Common myeloid progenitor, CD34-positive (primary cell): ENCODE measurements at regions not wholly inside any gene's neighbourhood (a gene's known extent, or its start where the extent isn't known, plus 50 kb on each side); places are given as distances from the start of the nearest gene placed in this dataset.
"Not testable (repeated sequence)": the region's sequence is repeated elsewhere in the genome, so short reads cannot be mapped to it uniquely, and the experiment has no call there.

Experiments used
- CTCF ChIA-PET: fragments of 350-600 bp; sonication (Branson Sonifier 250); formaldehyde crosslinking; loops from one replicate; lab custom pipeline; 2021; ENCODE audit warnings: antibody characterized with exemption; lab: Charles Lee
- POLR2A ChIA-PET: fragments of 350-600 bp; sonication (Branson Sonifier 250); formaldehyde crosslinking; loops from one replicate; lab custom pipeline; 2021; ENCODE audit warnings: antibody characterized with exemption; lab: Charles Lee
- DNase-seq, 3 donors: peaks; one replicate each; pipeline versions ENCODE4 v3.0.0 to v3.0.0-alpha.2; 2013
- H3K27ac ChIP-seq, 2 experiments: 1 replicate in 1 of 2; 2 replicates in 1 of 2; pipeline ENCODE4 v1.7.0; 2013; ENCODE audit warnings: inconsistent platforms in 2 of 2, low read length in 2 of 2, mild to moderate bottlenecking in 2 of 2, low read depth in 1 of 2, moderate library complexity in 1 of 2; ENCODE audit not compliant: severe bottlenecking in 2 of 2, insufficient read depth in 1 of 2, poor library complexity in 1 of 2
- H3K27me3 ChIP-seq, 5 experiments: replicated peaks in 2 of 5; 1 replicate in 3 of 5; 2 replicates in 2 of 5; pipeline versions ENCODE4 v1.6.1 to v1.7.0; 2013; ENCODE audit warnings: low read length in 4 of 5, mild to moderate bottlenecking in 2 of 5, moderate library complexity in 2 of 5, inconsistent platforms in 1 of 5; ENCODE audit not compliant: insufficient read depth in 5 of 5, control insufficient read depth in 4 of 5
- H3K36me3 ChIP-seq, 4 experiments: 1 replicate in 2 of 4; 2 replicates in 2 of 4; pipeline versions ENCODE4 v1.6.1 to v1.7.0; 2013; ENCODE audit warnings: low read length in 3 of 4, control low read depth in 1 of 4, mild to moderate bottlenecking in 1 of 4; ENCODE audit not compliant: control insufficient read depth in 4 of 4, insufficient read depth in 4 of 4
- H3K4me1 ChIP-seq, 4 experiments: 1 replicate in 3 of 4; 2 replicates in 1 of 4; pipeline versions ENCODE4 v1.6.1 to v1.7.1; 2013; ENCODE audit warnings: low read length in 3 of 4, mild to moderate bottlenecking in 3 of 4, control low read depth in 1 of 4, inconsistent platforms in 1 of 4, moderate library complexity in 1 of 4; ENCODE audit not compliant: control insufficient read depth in 4 of 4, insufficient read depth in 4 of 4; ENCODE audit errors: control extremely low read depth in 1 of 4
- H3K4me3 ChIP-seq, 7 experiments: 1 replicate in 4 of 7; 2 replicates in 3 of 7; pipeline versions ENCODE4 v1.5.1 to v1.7.0; 2013; ENCODE audit warnings: mild to moderate bottlenecking in 7 of 7, low read length in 6 of 7, moderate library complexity in 6 of 7, inconsistent platforms in 2 of 7, low read depth in 2 of 7, control low read depth in 1 of 7; ENCODE audit not compliant: insufficient read depth in 4 of 7, control insufficient read depth in 1 of 7; ENCODE audit errors: extremely low read depth in 1 of 7
- H3K9me3 ChIP-seq, 5 experiments: 1 replicate in 4 of 5; 2 replicates in 1 of 5; pipeline versions ENCODE4 v1.6.1 to v1.7.1; 2013; ENCODE audit warnings: low read length in 4 of 5, mild to moderate bottlenecking in 2 of 5, inconsistent platforms in 1 of 5, low read depth in 1 of 5, moderate library complexity in 1 of 5; ENCODE audit not compliant: control insufficient read depth in 4 of 5, insufficient read depth in 2 of 5; ENCODE audit errors: control extremely low read depth in 1 of 5
- WGBS: methylation state at CpG from one replicate; pipeline ENCODE4 v1.1.5; 2013; ENCODE audit not compliant: insufficient coverage; 5-methylcytosine and 5-hydroxymethylcytosine counted together

- H3K27me3 ChIP-seq, result no peaks in the 10 kb centered on the region
- no peak overlapping the region for H3K4me3 ChIP-seq
- 83% methylated on average over 1 of the region's 4 CpGs for WGBS
- no peak overlapping the region for H3K27ac ChIP-seq
- CTCF ChIA-PET, result no interaction called here
- no peaks in the 10 kb centered on the region for H3K36me3 ChIP-seq
- no peaks in the 10 kb centered on the region for H3K4me1 ChIP-seq
- no peaks in the 10 kb centered on the region for H3K9me3 ChIP-seq
- DNase-seq, result no peak
- POLR2A ChIA-PET, result no interaction called here
These were observed 193.8 kb upstream of the TOX3 start for GRCh38 chr16:52740766-52741165.

- no peak overlapping the region for H3K4me3 ChIP-seq
- CTCF ChIA-PET, result no interaction called here
- H3K27ac ChIP-seq, result no peak overlapping the region
- H3K4me1 ChIP-seq, result no peaks in the 10 kb centered on the region
- no peaks in the 10 kb centered on the region for H3K9me3 ChIP-seq
- no CpG with 5 or more reads among the region's 2 CpGs for WGBS
- DNase-seq, result no peak
- H3K36me3 ChIP-seq, result no peaks in the 10 kb centered on the region
- no peaks in the 10 kb centered on the region for H3K27me3 ChIP-seq
- POLR2A ChIA-PET, result no interaction called here
These were observed 193.4 kb upstream of the TOX3 start for GRCh38 chr16:52740333-52740732.

DNA sequence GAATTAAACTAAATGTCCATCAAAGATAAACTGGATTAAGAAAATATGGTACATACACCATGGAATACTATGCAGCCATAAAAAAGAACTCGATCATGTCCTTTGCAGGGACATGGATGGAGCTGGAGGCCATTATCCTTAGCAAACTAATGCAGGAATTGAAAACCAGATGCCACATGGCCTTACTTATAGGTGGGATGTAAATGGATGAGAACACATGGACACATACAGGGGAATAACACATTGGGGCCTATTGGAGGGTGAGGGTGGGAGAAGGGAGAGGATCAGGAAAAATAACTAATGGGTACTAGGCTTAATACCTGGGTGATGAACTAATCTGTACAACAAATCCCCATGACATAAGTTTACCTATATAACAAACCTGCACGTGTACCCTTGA is 192.0 kb upstream of the TOX3 start:
- WGBS, result 80% methylated on average over 1 of the region's 2 CpGs

DNA sequence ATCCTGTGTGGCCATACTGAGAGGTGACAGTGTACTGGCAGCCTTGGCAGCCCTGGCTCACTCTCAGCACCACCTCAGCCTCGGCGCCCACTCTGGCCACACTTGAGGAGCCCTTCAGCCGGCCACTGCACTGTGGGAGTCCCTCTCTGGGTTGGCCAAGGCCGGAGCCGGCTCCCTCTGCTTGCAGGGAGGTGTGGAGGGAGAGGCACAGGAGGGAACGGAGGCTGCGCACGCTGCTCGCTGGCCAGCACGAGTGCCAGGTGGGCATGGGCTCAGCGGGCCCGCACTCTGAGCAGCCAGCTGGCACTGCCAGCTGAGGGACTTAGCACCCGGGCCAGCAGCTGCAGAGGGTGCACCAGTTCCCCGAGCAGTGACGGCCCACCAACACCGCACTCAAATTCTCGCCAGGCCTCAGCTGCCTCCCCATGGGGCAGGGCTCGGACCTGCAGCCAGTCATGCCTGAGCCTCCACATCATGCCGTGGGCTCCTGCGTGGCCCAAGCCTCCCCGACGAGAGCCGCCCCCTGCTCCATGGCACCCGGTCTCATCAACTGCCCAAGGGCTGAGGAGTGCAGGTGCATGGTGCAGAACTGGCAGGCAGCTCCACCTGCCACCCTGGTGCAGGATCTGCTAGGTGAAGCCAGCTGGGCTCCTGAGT is 184.4 kb upstream of the TOX3 start:
- POLR2A ChIA-PET, result no interaction called here
- DNase-seq, result no peak
- Histone ChIP-seq H3K4me3 (no peak overlapping the region), H3K27me3 (no peaks in the 10 kb centered on the region), H3K36me3 (no peaks in the 10 kb centered on the region), H3K9me3 (no peaks in the 10 kb centered on the region), H3K27ac (no peak overlapping the region), H3K4me1 (no peaks in the 10 kb centered on the region)
- WGBS, result 96% methylated on average over 19 of the region's 24 CpGs
- CTCF ChIA-PET, result no interaction called here

More for the DNA sequence above, 192.0 kb upstream of the TOX3 start:
- CTCF ChIA-PET, H3K9me3 ChIP-seq, DNase-seq, H3K36me3 ChIP-seq, H3K27me3 ChIP-seq, H3K27ac ChIP-seq, H3K4me3 ChIP-seq, H3K4me1 ChIP-seq, POLR2A ChIA-PET: not testable (repeated sequence)

GRCh38 chr16:52729731-52730130 is 182.8 kb upstream of the TOX3 start:
- ChIA-PET POLR2A (no interaction called here), CTCF (no interaction called here)
- no peaks in the 10 kb centered on the region for H3K4me1 ChIP-seq
- H3K36me3 ChIP-seq, result no peaks in the 10 kb centered on the region
- DNase-seq, result no peak
- no peak overlapping the region for H3K4me3 ChIP-seq
- no peaks in the 10 kb centered on the region for H3K27me3 ChIP-seq
- no peak overlapping the region for H3K27ac ChIP-seq
- WGBS, result 98% methylated on average over 7 of the region's 7 CpGs
- H3K9me3 ChIP-seq, result no peaks in the 10 kb centered on the region

- H3K9me3 ChIP-seq, result no peaks in the 10 kb centered on the region
- ChIA-PET POLR2A (no interaction called here), CTCF (no interaction called here)
- no peak overlapping the region for H3K4me3 ChIP-seq
- H3K27me3 ChIP-seq, result no peaks in the 10 kb centered on the region
- WGBS, result 24% methylated on average over 2 of the region's 4 CpGs
- no peaks in the 10 kb centered on the region for H3K36me3 ChIP-seq
- no peaks in the 10 kb centered on the region for H3K4me1 ChIP-seq
- no peak for DNase-seq
- H3K27ac ChIP-seq, result no peak overlapping the region
These were observed 180.9 kb upstream of the TOX3 start for GRCh38 chr16:52727849-52728248.

DNA sequence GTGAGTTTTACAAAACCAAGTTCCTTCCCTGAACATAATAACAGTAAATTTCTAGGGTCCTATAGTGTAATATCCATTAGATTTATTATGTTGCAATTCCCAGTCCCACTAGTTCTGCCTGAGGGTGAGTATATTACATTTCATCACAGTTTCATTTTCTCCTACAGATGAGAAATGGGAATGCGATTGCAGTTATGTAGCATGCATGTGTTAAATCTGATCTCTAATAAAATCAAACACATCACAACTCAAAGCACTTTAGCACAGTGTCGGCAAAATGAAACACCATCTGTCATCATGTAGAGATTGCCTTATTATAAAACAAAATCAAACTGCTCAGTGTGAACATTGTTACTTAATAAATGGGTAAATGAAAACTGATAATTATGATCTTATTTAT is 180.5 kb upstream of the TOX3 start:
- Histone ChIP-seq H3K27ac (no peak overlapping the region), H3K36me3 (no peaks in the 10 kb centered on the region), H3K4me3 (no peak overlapping the region), H3K4me1 (no peaks in the 10 kb centered on the region), H3K27me3 (no peaks in the 10 kb centered on the region), H3K9me3 (no peaks in the 10 kb centered on the region)
- no peak for DNase-seq
- ChIA-PET POLR2A (no interaction called here), CTCF (no interaction called here)
- no CpG with 5 or more reads among the region's 2 CpGs for WGBS
